ENCODE measurements at regions not wholly inside any gene's neighbourhood (a gene's known extent, or its start where the extent isn't known, plus 50 kb on each side); places are given as distances from the start of the nearest gene placed in this dataset.

DNA sequence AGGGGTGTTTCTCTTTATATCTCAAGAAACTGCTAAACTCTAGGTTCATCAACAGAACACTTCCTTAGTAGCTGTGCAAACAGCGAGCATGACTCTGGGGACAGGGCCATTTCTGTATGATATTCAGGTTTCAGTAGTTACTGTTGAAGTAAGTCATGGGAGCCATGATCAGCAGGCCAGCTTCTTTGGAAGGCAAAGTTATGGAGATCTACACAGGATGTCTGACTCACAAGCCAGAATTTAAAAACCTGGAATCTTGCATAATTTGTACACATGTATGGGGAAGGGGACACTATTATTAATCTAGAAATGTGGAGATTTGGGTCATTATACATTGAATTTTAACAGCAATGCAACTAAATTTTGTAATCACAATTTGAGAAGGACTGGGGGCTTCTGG, 187.8 kb upstream of the NR3C2 start:
- no peak for ATAC-seq
- Histone ChIP-seq H3K36me3 (replicated peaks in 1 of 2; ENCODE audit: control insufficient read depth in 1 of 2, insufficient read depth in 2 of 2, low read length in 2 of 2) (no peaks in the 10 kb centered on the region), H3K27ac (ENCODE audit: extremely low read length, insufficient read depth, low read length) (no peak overlapping the region), H2AFZ (ENCODE audit: low read length) (no peak overlapping the region), H3K4me1 (ENCODE audit: insufficient read depth, low read length) (no peaks in the 10 kb centered on the region), H3K4me2 (ENCODE audit: low read depth, low read length) (no peak overlapping the region), H3K79me2 (ENCODE audit: insufficient read depth, low read length) (no peaks in the 10 kb centered on the region), H3K9me3 (ENCODE audit: low read length) (peaks cover 39% of the 10 kb centered on the region), H3K27me3 (ENCODE audit: control insufficient read depth in 1 of 2, insufficient read depth in 2 of 2, low read length in 2 of 2) (no peaks in the 10 kb centered on the region; a peak in 1 of 5 replicates), H3K9ac (ENCODE audit: insufficient read depth, low read depth, low read length) (no peak overlapping the region), H3K4me3 (replicated peaks in 1 of 3; ENCODE audit: insufficient read depth in 1 of 3, low read depth in 2 of 3, low read length in 3 of 3) (no peak overlapping the region), H4K20me1 (ENCODE audit: insufficient read depth, low read length) (no peaks in the 10 kb centered on the region)
- ChIA-PET POLR2A (no interaction called here), CTCF (ENCODE audit: low intra/inter-chr PET ratio, low total read pairs) (no interaction called here)
- in situ Hi-C loops (cut with HindIII; ENCODE audit: extremely low pct_ligation_motif_present, low pct_unique_long_range_greater_than_20kb) (no loop called here), intact Hi-C loops (cut with micrococcal nuclease; ENCODE audit: unreplicated experiment) (no loop called here)
- no peak for FAIRE-seq
- no peak for DNase-seq (ENCODE audit: low spot score)
- no TSS peak for BruUV-seq (replicated peaks)
- 0% methylated on average over 1 of the region's 1 CpG for WGBS (ENCODE audit: low lambda C conversion rate)
- no peak for TF ChIP-seq HDAC1 (CRISPR knock-in tag; IDR thresholded peaks at IDR 0.05)
- no peak for TF ChIP-seq JARID2 (CRISPR knock-in tag; IDR thresholded peaks at IDR 0.05; ENCODE audit: insufficient replicate concordance)
- TF ChIP-seq, protein P1, sequence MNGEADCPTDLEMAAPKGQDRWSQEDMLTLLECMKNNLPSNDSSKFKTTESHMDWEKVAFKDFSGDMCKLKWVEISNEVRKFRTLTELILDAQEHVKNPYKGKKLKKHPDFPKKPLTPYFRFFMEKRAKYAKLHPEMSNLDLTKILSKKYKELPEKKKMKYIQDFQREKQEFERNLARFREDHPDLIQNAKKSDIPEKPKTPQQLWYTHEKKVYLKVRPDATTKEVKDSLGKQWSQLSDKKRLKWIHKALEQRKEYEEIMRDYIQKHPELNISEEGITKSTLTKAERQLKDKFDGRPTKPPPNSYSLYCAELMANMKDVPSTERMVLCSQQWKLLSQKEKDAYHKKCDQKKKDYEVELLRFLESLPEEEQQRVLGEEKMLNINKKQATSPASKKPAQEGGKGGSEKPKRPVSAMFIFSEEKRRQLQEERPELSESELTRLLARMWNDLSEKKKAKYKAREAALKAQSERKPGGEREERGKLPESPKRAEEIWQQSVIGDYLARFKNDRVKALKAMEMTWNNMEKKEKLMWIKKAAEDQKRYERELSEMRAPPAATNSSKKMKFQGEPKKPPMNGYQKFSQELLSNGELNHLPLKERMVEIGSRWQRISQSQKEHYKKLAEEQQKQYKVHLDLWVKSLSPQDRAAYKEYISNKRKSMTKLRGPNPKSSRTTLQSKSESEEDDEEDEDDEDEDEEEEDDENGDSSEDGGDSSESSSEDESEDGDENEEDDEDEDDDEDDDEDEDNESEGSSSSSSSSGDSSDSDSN (CRISPR knock-in tag; IDR thresholded peaks at IDR 0.05): no peak
- TF ChIP-seq ZNF282 (IDR thresholded peaks at IDR 0.05; ENCODE audit: partially characterized antibody): no peak
- TF ChIP-seq KDM6A (CRISPR knock-in tag; IDR thresholded peaks at IDR 0.05; ENCODE audit: low read depth): no peak
- TF ChIP-seq ATF6 (CRISPR knock-in tag; conservative IDR thresholded peaks at IDR 0.05): no peak

Measured in HepG2 (cell line).